GDM1 (cell line): ENCODE measurements at regions not wholly inside any gene's neighbourhood (a gene's known extent, or its start where the extent isn't known, plus 50 kb on each side); places are given as distances from the start of the nearest gene placed in this dataset.

Source experiments
- DNase-seq: peaks from one replicate; lab custom pipeline; 2025; lab: John Stamatoyannopoulos, UW

DNA sequence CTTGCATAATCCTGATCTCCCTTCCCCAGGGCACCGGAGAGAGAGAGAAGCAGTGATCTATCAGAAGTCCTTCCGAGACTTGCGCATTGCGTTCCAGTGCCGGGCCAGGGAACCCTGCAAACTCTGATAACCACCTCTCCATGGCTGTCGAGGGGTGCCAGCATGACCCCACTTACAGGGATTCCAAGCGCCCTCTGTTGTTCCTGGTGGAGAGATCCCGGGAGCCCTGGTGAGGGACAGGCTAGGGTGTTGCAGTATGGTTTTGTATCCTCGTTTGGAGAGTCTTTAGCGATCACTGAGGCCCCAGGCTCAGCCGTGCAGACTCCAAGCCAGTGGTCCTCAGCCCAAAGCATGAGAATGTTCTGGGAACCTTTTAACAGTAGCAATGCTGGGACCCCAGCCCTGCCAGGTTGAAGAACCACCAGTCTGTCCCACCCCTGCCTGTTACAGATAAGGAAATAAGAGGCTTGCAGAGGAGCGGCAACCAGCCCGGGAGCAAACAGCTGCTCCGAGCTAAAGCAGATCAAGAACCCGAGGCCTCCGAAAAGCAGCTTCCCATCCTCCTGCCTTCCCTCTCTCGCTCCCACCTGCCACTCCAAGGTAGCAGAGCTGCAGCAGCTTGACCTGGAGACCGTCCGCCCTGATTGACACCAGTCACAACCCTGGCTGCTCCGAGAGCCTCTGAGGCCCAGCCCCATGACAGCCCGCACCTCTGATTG lies 150.3 kb upstream of the RPL38 start:
- DNase-seq, result no peak

DNA sequence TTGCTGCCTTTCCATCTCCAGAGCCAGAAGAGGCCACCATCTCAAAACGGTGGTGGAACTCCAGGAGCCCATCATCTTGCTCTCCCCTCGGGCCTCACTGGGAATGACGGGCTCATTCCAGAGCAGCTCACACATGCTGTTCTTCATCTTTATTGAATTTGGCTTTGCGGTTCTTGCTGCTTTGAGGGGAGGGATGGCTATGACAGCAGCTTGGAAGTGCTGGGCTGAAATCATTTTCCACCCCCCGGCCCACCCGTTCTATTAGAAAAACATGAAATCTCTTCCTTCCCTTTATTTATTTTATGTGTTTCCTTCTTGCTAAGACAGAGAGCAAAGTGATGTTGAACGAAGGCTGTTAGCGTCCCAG lies 149.8 kb upstream of the RPL38 start:
- no peak for DNase-seq

DNA sequence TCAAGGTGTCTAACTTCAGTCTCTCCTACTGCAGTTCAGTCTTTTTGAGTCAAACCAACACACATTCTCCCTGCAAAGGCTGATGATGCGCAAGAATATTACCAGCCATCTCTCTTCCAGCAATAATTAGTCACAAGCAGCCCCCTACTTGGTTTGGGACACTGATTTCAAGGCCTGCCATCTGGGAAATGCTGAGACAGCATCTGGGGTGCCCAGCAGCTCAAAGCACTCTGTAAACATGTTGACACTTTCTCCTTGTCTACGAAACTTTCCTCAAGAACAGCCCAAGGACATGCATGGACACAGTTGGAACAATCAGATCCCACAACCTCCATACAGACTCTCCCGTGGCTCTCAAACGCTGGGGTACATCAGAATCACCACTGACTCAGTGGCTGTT lies 149.2 kb upstream of the RPL38 start:
- DNase-seq, result no peak

DNA sequence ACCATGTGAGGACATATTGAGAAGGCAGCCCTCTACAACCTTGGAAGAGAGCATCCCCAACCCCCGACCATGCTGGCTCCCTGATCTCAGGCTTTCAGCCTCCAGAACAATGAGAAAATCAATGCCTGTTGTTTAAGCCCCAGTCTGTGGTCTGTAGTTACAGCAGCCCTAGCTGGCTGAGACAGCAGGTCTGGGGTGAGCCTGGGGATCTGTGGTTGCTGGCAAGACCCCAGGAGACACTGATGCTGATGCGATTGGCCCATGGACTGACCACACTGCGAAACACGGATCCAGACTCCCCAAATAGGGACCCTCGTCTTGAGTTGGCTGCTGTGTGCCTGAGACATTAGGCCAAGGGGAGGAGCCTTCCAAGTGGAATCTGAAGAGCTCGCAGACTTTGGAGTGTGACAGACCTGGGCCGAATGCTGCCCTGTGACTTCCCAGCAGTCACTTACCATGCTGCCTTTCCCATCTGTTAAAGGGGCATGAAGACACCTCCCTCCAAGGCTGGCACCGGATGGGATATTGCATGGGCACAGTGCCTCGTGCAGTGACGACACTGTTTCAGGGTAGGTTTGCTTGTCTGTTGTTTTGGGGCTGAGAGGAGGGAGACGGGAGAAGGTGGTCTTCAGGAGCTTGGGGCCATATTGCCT lies 147.8 kb upstream of the RPL38 start:
- DNase-seq, result no peak

DNA sequence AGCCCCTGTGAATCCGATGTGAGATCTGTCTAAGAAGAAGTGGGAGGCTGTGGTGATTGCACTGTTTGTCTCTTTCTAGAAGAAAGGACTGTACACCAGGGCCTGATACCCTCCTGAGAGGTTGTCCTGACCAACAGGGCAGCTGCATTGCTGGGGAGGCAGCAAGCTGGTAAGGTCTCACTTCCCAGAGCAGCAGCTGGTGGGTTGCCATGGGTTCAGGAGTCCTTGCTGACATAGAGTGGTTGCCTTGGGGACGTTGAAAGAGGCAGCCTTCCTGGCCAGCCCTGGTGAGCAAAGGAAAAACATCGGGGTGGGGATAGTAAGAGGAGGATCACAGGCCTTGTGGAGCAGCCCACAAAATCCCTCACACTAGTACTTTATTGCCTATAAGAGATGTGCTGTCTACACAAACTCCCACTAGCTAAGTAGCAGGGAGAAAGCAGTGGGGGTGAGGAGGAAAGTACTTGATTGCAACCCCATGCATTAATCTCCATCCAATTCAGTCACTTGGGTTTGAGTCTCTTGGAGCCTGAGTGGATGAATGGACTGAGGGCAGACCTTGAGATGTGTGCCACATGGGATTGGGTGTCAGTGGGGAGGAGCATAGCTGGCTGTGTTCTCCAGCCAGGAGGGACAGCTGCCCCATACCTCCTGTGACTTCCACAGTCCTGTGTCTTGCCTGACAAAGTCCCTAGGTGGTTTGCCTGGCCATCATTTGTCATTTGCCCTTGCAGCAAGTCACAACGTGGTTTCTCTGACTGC lies 143.8 kb upstream of the RPL38 start:
- DNase-seq, result no peak

DNA sequence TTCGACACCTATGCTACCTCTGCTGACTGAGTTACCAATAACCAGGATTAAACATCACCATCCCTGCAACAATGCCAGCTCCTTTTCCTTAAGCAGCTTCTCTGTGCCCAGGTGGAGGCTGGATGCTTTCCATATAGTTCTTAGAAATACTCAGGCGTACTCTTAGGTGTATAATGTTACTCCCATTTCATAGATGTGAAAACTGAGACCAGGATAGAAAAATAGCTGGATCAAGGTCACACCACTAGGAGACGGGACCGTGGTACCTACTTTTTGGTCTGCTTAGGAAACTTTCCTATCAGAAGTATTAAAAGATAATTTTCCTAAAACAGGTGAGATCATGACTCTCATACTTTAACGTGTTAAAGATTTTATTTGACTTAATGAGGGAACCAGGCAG lies 141.7 kb upstream of the RPL38 start:
- DNase-seq, result no peak

DNA sequence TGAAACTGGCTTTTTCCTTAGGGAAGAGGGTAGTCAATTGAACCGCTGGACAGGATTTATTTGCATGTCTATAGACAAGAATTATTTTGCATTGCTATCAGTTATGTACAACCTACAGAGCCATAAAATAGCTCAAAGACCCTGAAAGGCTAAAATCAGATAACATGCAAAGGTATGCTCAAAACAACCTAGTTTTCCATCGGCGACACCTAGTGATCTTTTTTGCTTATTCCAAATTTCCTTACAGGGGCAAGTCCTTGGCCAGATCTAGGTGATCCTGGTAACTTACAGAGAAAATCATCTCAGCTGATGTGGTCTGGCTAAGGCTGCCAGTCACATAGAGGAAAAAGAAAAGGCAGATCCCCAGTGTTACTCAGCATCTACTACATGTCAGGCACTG lies 141.2 kb upstream of the RPL38 start:
- no peak for DNase-seq

DNA sequence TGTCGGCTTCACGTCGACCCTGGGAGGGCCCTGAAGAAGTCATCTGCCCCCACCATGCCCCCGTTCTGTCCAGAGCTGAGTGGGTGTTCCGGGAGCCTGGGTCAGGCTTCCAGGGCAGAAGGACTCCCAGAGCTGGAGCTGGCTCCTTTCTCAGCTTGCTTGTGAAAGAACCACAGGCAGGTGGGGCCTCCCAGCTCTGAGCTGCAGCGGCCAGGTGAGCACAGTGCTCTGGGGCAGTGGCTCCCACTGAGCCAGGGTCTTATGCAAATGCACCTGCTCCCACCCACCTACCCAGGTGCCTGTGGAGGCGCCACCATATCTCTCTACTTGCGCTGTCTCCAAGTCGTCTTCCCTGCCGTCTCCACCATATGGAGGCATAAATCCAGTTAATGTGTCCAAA lies 140.0 kb upstream of the RPL38 start:
- DNase-seq, result no peak

DNA sequence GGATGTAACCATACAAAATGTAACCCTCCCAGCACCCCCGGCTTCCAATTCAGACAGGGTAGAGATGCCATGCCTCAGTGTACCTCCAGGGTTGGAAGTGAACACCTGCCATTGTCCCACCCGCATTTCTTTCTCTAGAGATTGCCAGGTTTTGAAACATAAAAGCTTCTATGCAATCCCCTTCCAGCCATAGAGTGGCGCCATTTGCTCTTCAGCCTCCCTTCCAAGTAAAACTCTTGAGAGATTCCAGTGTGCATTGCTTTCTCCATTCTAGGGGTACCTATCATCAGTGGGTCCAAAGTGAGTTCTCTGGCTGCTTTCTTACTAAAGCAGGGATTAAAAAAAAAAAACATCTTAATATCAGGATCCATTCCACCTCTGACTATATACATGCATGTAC lies 133.1 kb upstream of the RPL38 start:
- no peak for DNase-seq

DNA sequence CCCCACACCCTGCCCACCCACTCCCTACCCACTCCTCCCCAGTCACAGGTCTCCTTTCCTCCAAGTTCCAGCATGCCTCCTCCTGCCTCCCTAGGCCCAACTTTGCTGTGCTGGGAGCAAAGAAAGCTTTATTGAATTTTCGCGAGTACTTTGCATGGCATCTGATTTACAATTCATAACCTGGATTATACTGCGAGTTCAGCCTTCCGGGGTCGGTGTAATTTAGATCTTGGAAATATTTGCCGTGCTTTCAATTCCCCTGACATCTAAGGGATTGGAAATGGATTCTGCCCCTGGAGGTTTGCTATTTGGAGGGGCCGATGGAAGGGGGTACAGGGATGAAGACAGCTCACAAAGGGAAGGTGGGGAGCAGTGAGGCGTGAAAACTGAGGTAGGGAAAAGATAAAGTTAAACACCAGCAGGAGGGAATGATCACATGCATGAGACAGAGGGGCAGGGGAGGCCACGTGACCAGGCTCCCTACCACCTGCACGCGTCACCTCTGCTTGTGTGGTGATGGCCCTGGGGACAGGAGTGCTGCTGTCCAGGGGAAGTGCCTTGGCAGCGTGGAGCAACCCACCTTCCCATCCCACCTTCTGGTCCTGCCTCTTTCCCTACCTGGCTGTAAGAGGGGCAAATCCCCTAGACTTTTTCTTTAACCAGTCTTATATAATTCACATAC lies 132.3 kb upstream of the RPL38 start:
- no peak for DNase-seq

DNA sequence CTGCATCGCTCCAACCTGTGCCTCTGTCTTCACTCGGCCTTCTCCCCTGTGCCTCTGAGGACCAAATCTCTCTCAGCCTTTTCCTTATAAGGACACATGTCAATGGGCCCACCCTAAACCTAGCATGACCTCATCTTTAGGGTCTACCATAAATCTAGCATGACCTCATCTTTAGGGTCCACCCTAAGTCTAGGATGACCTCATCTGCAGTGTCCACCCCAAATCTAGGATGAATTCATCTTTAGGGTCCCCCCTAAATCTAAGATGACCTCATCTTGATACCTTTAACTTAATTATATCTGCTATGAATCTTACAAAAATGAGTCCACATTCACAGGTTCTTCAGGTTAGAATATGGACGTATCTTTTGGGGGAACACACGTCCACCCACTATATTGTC lies 131.1 kb upstream of the RPL38 start:
- DNase-seq, result no peak

DNA sequence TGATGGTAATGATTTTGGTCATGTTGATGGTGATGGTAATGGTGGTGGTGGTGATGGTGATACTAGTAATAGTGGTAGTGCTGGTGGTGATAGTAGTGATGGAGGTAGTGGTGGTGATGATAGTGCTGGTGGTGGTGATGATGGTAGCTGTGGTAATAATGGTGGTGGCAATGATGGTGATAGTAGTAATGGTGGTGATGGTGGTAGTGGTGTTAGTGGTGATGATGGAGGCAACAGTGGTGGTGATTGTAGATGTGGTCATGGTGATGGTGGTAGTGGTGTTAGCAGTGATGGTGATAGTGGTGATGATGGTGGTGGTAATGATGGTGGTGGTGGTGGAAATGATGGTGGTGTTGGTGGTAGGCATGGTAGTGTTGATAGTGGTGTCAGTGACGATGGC lies 127.0 kb upstream of the RPL38 start:
- DNase-seq, result no peak

DNA sequence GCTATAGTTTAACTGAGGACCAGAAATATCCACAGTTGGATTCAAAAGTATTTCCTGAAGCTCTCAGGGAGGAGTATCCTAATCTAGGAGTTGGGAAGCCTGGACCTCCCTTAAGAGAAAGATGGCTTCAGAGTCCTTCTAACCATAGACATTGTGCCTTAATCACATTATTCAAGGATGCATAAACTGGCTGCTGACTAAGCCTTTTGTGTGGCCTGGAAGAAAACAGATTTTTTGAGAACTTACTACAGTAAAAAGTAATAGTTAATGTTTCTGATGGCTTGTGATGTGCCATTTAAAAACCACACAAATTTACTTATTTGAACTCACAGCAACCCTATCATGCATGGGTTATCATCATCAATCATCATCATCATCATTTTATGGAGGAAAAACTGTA lies 126.2 kb upstream of the RPL38 start:
- DNase-seq, result no peak

DNA sequence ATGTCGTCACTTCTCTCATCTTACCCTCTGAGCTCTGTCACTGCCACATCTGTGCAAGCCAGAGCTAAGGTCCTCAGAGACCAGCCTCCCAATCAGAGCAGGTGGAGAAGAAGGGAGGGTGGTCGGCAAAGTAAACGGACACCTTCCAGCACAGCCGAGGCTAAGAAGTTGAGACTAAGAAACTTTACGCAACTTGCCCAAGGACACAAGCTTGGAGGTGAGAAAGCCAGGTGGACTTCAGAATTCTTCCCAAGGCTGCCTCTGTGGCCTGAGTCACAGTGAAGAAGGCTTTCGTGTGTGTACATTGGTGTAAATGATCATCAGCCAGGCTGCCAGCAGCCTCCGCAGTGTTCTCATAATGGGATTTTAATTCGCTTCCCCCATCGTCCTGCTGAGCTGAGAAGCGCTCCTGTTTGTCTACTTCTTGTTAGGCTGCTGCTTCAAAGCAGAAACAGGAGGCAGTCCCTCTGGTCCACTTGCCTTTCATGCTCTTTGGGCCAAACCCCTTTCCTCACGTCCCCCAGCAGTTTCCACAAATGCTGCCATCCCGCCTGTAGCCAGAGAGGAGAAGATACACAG lies 125.0 kb upstream of the RPL38 start:
- DNase-seq, result no peak

DNA sequence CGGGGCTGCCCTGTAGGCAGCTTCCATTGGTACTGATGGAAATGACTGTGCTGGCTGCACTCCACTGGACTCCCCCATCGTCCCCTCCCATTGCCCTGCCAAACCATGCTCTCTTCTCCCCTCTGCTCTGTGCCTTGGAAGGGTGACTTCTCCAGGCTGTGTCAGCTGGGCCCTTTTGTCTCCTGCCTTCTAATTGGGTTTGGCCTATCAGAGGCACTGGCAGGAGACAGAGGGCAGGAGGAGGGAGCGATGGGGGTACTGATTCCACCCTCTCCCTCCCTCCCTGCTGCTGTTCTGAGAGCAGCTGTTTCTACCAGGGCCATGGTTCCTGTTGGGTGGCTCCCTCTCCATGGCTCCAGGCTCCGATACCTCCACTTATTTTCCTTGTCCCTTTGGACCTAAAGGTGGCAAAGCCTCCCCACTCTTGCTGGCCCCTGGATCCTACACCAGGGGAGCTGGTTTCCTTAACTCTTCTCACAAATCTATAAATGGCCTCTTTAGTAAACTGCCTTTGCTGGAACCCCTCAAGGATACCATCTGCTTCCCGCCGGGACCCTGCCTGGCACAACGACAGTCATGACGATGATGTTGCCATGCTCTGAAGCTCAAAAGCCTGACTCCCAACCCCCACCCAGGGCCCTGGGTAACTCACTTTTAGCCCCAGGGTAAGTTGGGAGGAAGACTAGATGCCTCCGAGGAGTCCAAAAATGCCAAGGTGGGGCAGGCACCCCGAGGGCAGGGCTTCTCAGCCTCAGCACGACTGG lies 123.8 kb upstream of the RPL38 start:
- no peak for DNase-seq

DNA sequence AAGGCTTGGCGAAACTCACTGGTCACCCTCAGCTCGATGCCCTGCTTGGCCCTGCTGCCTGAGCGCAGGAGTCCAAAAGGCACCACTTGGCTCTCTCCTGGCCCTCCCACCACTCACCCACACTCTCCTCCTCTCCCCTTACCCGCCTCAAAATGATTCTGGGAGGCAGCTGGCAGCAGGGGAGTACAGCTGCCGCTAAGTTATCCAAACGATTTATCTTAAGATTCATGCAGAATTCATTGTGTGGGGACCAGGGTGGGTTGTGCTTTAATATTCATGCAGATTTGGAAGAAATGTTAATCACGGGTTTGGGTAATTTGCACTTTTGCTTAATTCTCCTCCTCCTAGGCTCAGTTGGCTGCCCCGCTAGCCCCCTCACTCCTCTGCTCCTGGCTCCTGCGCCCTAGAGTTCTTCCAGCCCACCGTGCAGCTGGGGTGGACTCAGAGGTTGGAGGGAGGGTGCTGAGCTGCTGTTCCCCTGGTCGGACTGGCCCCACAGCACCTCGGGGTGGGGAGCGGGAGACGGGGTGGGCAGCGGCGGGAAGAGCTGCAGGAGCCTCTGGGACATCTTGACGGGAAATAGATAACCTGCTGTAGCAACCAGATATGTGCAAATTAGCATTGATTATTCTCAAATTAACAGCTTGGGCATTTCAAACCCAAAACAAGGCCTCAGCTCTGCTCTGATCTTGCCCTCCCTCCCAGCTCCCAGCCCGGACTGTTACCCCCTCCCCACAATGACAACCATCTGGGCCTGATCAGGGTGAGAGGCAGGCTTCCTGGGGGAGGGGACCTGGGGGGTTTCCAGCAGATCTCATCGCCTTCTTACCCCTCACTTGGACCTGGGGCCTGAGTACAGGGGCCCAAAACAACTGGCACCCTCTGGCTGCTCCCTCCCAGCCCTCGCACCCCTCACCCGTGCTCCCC lies 122.6 kb upstream of the RPL38 start:
- DNase-seq, result no peak

DNA sequence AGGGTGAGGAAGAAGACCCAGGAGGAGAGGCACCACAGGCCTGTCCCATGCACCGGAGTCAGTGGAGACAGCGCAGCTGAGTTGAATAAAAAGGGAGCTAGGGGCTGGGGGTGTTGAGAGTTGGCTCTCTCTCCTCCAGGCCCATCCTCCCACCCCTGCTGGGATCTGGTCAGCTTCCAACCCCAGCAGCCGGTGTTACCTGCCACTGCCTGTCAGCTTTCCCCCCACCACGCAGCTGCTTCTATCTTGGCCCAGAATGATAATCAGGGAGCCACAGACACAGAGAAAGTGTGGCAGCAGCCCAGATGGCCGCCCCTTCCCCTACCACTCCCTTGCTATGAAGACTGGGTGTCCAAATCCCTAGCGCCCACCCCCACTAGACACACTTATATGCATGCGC lies 120.6 kb upstream of the RPL38 start:
- DNase-seq, result no peak

DNA sequence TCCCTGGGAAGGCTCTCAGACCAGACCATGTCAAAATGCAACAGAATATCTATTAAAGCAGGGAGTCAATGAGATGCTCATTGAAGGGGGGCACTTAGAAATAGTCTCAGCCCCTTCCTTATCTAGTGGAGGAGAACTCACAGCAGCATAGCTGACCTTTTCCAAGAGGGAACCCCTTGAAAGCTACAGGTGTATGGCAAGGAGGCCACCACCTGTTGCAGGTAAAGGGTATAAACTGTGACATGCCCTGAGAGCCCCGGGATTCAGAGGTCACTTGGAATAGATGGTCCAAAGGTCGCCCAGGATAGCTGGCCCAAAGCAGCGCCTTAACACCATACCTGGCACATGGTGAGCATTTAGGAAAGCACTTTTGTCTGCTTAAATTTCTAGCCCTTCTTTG lies 120.2 kb upstream of the RPL38 start:
- no peak for DNase-seq

DNA sequence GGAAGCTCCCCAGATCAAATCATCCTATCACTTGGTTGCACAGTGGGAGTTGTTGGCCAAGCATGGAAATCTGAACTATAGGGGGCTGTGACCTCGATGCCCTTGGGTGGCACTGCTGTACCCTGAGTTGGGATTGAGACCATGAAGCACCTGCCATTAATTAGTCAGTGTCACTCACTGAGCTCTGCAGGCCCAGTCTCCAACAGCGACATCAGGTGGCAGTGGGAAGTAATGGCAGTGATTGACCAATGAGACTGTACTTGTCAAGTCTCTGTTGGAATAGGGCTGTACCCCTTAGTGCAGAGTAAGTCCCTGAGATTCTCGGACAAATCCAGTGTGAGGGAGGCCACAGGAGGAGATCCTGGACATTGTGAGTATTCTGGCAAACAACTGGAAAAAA lies 118.0 kb upstream of the RPL38 start:
- DNase-seq, result no peak

DNA sequence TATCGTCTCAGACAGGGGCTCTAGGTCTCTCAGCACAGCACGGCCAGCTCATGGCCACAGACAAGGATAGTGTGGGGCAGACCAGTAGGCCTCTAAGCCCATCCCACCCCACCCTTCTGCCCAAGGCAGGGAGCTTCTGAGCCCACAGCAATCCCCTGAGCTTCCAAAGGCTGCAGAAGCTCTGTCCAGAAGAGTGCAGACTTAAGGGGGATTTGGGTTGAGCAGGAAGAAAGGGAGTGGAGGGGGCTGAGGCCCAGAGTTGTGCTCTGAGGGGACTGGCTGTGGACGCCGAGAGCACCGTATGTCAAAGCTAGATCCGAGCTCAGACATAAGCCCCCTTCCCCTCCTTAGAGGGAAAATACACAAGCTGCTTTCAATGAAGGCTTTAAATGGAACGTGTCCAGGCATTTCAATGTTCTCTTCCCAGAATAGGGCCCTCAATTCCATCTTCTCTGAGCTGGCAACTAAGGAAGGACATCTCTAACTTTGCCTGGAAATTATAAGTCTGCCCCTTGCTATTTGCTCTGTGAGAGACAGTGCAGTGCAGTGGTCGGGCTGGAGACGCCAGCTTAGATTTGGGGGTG lies 116.4 kb upstream of the RPL38 start:
- DNase-seq, result no peak
